Fibroblast of mammary gland (primary cell): ENCODE measurements at regions not wholly inside any gene's neighbourhood (a gene's known extent, or its start where the extent isn't known, plus 50 kb on each side); places are given as distances from the start of the nearest gene placed in this dataset.

Source experiments
- DNase-seq: peaks from one replicate; pipeline ENCODE4 v3.0.0-alpha.2; 2010; ENCODE audit warnings: low read depth
- H3K4me3 ChIP-seq: 2 replicates; pipeline ENCODE4 v1.5.1; 2011; ENCODE audit warnings: low read depth, mild to moderate bottlenecking, low read length, moderate library complexity; ENCODE audit not compliant: control insufficient read depth
- CTCF ChIP-seq: conservative IDR thresholded peaks from 2 replicates; pipeline ENCODE4 v1.5.1; 2011; ENCODE audit warnings: low read depth, low read length, inconsistent platforms; ENCODE audit not compliant: control insufficient read depth, insufficient read depth

DNA sequence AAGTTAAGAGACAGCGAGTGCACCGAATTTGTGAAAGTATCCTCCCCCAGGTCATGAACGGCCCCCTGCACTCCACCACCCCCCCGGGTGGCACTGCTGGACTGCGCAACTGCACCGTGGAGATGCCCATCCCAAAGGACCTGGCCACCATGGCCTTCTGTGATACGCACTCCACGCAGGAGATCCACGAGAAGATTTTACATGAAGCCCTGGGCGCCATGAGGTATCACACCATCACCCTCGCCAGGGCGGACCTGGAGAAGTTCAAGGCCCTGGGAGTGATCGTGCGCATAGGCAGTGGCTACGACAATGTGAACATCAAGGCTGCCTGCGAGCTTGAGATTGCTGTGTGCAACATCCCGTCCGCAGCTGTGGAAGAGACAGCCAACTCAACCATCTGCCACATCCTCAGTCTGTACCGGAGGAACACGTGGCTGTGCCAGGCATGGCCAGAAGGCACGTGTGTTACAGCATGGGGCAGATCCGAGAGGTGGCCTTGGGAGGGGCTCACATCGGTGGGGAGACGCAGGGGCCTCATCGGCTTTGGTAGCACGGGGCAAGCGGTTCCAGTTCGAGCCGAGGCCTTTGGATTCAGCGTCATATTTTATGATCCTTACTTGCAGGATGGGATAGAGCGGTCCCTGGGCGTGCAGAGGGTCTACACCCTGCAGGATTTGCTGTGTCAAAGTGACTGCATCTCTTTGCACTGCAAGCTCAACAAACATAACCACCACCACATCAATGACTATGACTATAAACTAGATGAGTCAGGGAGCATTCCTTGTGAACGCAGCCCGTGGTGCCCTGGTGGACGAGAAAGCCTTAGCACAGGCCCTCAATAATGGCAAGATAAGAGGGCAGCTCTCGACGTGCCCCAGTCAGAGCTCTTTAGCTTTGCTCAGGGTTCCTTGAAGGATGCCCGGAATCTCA, 290.8 kb upstream of the MC4R start:
- H3K4me3 ChIP-seq, result no peak overlapping the region
- DNase-seq, result no peak
- TF ChIP-seq CTCF, result no peak

DNA sequence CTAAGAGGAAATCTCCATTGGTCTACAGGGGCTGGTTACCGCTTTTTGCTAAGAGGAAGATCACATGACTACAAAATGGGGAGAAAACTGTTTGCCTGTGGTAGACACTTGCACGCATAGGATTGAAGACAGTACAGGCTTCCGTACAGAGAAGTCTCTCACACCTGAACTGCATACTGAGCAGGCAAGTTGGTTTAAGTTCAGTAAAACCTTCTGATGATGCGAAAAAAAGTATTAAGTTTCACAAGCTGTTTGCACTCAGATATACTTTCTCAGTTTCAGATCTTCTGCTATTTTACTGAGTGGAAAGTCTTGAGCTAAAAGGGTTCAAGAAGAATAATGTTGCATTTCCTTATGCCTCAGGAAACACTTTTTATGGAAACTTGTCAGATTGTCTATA, 292.2 kb upstream of the MC4R start:
- DNase-seq, result no peak
- H3K4me3 ChIP-seq, result no peak overlapping the region
- TF ChIP-seq CTCF, result no peak

- TF ChIP-seq CTCF, result no peak
- H3K4me3 ChIP-seq, result no peak overlapping the region
Observed at GRCh38 chr18:60667016-60667415, 294.4 kb upstream of the MC4R start.

GRCh38 chr18:60668583-60668982, 296.0 kb upstream of the MC4R start:
- H3K4me3 ChIP-seq, result no peak overlapping the region
- DNase-seq, result no peak
- no peak for TF ChIP-seq CTCF

More at GRCh38 chr18:60667016-60667415, 294.4 kb upstream of the MC4R start:
- DNase-seq, result no peak

DNA sequence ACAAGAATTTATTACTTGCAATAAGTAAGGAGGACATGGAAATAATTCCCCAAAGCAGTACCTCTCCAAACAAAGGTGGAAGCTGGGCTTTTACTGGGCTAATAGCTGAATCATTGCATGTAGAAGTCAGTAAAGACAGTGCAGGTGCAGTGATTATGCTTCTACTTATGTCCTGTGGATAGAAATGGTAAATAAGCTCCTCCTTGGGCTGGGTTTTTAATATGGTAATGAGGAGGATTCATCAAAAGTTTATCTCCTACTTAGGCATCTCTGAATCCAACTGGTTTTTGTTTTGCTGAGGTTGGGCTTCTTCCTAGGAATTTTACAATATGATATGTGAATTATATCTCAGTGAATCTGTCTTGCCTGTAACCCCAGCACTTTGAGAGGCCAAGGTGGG, 297.4 kb upstream of the MC4R start:
- DNase-seq, result no peak
- no peak for TF ChIP-seq CTCF
- H3K4me3 ChIP-seq, result no peak overlapping the region

- no peak for TF ChIP-seq CTCF
- no peak for DNase-seq
- no peak overlapping the region for H3K4me3 ChIP-seq
Observed at GRCh38 chr18:60671021-60671420, 298.4 kb upstream of the MC4R start.

- DNase-seq, result no peak
- no peak for TF ChIP-seq CTCF
Observed at GRCh38 chr18:60675126-60675525, 302.6 kb upstream of the MC4R start.

More at GRCh38 chr18:60675126-60675525, 302.6 kb upstream of the MC4R start:
- no peak overlapping the region for H3K4me3 ChIP-seq
